AG09319 (cell line): ENCODE measurements at regions not wholly inside any gene's neighbourhood (a gene's known extent, or its start where the extent isn't known, plus 50 kb on each side); places are given as distances from the start of the nearest gene placed in this dataset.
A peak's percentile ranks its signal among the peaks of the same experiment; 100 is the strongest.

Source experiments
- DNase-seq: peaks from one replicate; pipeline ENCODE4 v3.0.0-alpha.2; 2010; ENCODE audit warnings: low read depth; ENCODE audit errors: extremely low read depth
- CTCF ChIP-seq: IDR thresholded peaks from 2 replicates; pipeline ENCODE4 v1.5.1; 2011; ENCODE audit warnings: low read depth, mild to moderate bottlenecking, inconsistent platforms, low read length, moderate library complexity

- no peak for DNase-seq
Measured at GRCh38 chr3:79878708-79879107, 110.9 kb upstream of the ROBO1 start.

GRCh38 chr3:79874646-79875045 lies 106.8 kb upstream of the ROBO1 start:
- no peak for DNase-seq
- no peak for TF ChIP-seq CTCF

More at GRCh38 chr3:79878708-79879107, 110.9 kb upstream of the ROBO1 start:
- TF ChIP-seq CTCF = no peak

GRCh38 chr3:79872483-79872882 lies 104.7 kb upstream of the ROBO1 start:
- no peak for TF ChIP-seq CTCF
- peak; percentile 3 for DNase-seq

GRCh38 chr3:79871656-79872055 lies 103.9 kb upstream of the ROBO1 start:
- no peak for TF ChIP-seq CTCF
- DNase-seq = no peak

- no peak for DNase-seq
Measured at GRCh38 chr3:79870313-79870620, 102.5 kb upstream of the ROBO1 start.

GRCh38 chr3:79869461-79870312 lies 101.9 kb upstream of the ROBO1 start:
- no peak for DNase-seq
- TF ChIP-seq CTCF = no peak

More at GRCh38 chr3:79870313-79870620, 102.5 kb upstream of the ROBO1 start:
- TF ChIP-seq CTCF = no peak

- TF ChIP-seq CTCF = no peak
- DNase-seq = no peak
Measured at GRCh38 chr3:79866162-79866561, 98.4 kb upstream of the ROBO1 start.
